Eye (tissue), 1 donor: ENCODE measurements at regions not wholly inside any gene's neighbourhood (a gene's known extent, or its start where the extent isn't known, plus 50 kb on each side); places are given as distances from the start of the nearest gene placed in this dataset.
"Not testable (repeated sequence)": the region's sequence is repeated elsewhere in the genome, so short reads cannot be mapped to it uniquely, and the experiment has no call there.

Experiments used
- DNase-seq: peaks from one replicate; pipeline ENCODE4 v3.0.0-alpha.2; 2015

DNA sequence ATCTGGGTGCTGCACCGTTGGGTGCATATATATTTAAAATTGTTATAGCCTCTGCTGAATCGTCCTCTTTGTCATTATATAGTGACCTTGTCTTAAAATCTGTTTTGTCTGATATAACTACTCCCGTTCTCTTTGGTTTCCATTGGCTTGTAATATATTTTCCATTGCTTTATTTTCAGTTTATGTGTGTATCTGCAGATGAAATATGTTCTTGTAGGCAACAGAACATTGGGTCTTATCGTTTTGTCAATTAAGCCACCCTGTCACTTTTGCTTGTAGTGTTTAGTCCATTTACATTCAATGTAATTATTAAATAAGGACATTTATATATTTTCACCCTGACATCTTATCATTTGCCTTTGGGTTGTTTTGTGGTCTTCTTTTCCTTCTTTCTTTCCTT is 933.9 kb downstream of the EPHA7 start:
- no peak for DNase-seq

DNA sequence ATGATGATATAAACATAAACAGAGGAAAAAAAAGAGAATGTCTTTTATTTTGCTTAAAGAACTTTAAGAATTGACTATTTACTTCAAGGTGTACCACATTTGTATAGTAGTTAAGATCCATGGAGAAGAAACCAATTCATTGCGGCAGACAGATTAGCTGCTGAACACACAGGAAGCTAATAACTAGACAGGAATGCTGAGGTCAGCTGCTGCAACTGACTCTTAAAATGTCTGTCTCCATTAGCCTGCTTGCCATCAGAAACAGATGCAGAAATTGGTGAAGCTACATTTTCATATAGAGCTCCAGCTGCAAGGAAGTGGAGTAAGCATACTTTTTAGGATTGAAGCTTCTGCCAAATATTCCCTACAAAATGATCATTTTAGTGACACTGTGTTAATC is 939.5 kb downstream of the EPHA7 start:
- peak; percentile 68 for DNase-seq

GRCh38 chr6:92473056-92473455 is 946.3 kb downstream of the EPHA7 start:
- no peak for DNase-seq

DNA sequence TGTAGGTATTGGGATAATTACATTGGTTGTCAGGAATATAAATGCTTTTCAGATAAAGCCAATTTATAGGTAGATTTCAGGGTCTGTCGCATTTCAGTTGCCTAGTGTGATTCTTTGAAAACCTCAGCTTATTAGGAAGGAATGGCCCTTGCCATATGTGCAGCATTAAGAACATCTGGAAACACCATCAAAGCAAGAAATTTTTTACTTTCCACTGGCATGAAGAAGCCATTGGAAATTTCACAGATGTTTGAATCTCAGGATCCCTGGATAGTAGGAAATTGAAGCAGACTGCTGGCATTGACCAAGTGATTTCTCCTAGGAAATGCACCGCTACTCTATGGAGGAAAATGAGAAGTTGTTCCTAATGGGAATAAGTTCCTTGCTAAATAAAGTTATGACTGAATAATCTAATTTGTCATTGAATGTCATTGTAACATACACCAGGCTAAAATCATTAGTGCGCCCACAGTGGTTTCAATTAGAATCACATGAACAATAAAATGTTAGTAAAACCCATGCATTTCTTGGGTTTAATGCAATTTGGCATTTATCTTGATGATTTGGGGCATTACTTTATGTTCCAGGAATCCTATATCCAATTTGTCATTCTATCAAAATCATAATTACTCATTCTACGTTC is 950.1 kb downstream of the EPHA7 start:
- DNase-seq: no peak

- DNase-seq: no peak
These were observed 951.3 kb downstream of the EPHA7 start for GRCh38 chr6:92468066-92468465.

GRCh38 chr6:92460133-92460532 is 959.2 kb downstream of the EPHA7 start:
- no peak for DNase-seq

DNA sequence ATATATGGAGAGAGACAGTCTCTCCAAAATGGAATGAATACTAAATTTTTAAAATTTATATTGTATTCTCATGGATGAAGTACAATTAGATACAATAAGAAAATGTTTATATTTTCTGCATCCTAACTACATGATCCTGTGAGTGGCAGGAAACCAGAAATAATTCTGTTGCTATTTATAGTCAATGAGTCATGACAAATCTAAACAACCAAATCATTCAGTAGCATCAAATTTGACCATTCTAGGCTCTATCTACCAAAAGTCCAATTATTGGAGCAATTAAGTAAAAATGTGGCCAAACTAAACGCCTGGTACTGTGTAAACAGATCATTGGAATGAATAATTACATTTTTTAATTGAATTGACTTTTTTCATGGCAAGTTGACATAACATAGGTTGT is 959.8 kb downstream of the EPHA7 start:
- no peak for DNase-seq

- no peak for DNase-seq
These were observed 973.3 kb downstream of the EPHA7 start for GRCh38 chr6:92446052-92446451.

DNA sequence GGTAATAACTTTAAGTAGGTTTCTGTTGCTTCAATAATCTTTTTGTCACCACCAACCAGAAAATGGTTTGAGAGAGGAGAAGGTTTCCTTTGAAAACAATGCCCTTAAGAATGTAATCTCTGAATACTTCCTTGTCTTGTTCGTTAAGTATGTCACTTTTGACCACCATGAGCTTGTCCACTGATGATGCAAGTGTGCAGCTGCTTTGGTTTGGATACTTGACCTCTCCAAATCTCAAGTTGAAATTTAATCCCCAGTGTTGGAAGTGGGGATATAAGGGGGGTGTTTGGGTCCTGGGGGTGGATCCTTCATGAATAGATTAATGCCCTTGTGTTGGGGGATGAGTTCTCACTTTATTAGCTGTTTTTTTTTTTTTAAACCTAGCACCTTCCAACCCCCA is 985.4 kb downstream of the EPHA7 start:
- DNase-seq: no peak

DNA sequence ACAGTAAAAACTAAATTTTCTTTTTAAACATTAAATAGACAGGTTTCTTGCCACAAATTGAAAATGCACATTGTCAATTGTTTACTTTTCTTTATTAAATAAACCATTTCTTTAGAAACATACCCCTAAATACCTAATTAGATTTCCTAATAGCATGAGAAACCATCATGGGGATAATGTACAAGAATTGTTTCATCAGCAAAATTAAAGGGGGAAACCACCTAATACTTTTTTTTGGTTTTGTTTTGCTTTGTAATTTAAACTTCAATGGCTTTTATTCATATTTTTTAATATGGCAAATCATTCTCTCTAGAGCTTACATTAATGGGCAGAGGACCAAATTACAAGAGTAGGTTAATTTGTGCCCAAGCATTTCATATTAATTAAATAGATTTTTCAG is 987.9 kb downstream of the EPHA7 start:
- DNase-seq: no peak

- no peak for DNase-seq
These were observed 990.9 kb downstream of the EPHA7 start for GRCh38 chr6:92428448-92428847.

- no peak for DNase-seq
These were observed 991.9 kb downstream of the EPHA7 start for GRCh38 chr6:92427453-92427852.

GRCh38 chr6:92415656-92416055 is 1003.7 kb downstream of the EPHA7 start:
- no peak for DNase-seq

DNA sequence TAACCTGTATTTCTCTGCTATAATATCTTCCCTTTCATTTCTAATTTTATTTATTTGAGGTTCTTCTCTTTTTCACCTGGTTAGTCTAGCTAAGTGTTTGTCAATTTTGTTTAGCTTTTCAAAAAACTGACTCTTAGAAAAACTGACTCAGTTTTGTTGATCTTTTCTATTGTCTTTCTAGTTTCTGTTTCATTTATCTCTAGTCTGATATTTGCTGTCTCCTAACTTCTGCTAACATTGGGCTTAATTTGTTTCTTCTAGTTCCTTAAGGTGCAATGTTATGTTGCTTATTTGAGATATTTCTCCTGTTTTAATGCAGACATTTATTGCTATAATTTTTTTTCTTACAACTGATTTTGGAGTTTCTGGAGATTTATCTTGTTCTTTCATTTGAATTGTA is 1011.0 kb downstream of the EPHA7 start:
- no peak for DNase-seq

GRCh38 chr6:92404281-92404680 is 1015.1 kb downstream of the EPHA7 start:
- peak; percentile 36 for DNase-seq

DNA sequence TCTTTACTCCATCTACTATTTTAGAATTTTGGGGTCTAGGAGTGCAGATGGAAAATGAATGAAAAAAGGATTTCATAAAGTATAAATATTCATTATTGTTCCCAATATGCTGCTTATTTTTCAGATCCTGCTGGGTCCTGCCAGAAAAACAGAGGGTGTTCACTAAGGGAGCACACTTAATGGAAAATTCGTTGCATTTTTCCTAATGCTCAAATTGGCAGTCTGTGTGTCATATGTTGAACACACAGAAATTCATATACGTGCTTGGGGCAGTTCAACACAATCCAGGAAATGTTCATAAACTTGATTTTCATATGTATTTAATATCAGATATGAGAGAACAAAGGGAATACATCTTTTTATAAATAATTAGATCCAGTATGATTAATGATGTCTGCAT is 1019.4 kb downstream of the EPHA7 start:
- peak; percentile 16 for DNase-seq

DNA sequence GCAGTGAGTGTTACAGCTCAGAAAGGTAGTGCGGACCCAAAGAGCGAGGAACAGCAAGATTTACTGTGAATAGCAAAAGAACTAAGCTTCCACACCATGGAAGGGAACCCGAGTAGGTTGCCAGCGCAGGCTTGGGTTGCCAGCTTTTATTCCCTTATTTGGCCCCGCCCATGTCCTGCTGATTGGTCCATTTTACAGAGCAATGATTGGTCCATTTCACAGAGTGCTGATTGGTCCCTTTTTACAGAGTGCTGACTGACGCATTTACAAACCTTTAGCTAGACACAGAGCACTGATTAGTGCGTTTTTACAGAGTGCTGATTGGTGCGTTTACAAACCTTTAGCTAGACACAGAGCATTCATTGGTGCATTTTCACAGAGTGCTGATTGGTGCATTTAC is 1030.7 kb downstream of the EPHA7 start:
- not testable (repeated sequence) for DNase-seq

GRCh38 chr6:92380803-92381601 is 1038.4 kb downstream of the EPHA7 start:
- DNase-seq: no peak

GRCh38 chr6:92377137-92377536 is 1042.2 kb downstream of the EPHA7 start:
- peak; percentile 22 for DNase-seq

DNA sequence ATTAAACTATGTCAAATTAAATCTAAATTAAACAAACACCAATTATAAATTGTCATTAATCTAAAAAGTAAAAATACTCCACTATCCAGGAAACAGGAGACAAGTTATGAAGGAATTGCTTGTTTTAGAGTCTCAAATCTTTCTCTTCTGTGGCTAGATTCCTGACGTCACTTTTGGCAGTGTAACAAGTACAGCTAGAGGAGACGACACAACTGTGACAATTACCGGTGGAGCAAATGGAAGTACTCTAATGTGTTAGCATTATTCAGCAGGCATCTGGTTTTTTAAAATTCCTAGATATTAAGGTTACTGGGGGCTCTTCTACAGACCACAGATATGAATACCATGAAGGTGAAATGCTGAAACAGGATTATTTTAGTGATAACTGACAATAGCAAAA is 1042.7 kb downstream of the EPHA7 start:
- peak; percentile 67 for DNase-seq

- no peak for DNase-seq
These were observed 1047.8 kb downstream of the EPHA7 start for GRCh38 chr6:92371211-92372208.

GRCh38 chr6:92369309-92369708 is 1050.0 kb downstream of the EPHA7 start:
- no peak for DNase-seq

- peak; percentile 58 for DNase-seq
These were observed 1054.3 kb downstream of the EPHA7 start for GRCh38 chr6:92364948-92365541.
